ENCODE measurements at regions not wholly inside any gene's neighbourhood (a gene's known extent, or its start where the extent isn't known, plus 50 kb on each side); places are given as distances from the start of the nearest gene placed in this dataset.

DNA sequence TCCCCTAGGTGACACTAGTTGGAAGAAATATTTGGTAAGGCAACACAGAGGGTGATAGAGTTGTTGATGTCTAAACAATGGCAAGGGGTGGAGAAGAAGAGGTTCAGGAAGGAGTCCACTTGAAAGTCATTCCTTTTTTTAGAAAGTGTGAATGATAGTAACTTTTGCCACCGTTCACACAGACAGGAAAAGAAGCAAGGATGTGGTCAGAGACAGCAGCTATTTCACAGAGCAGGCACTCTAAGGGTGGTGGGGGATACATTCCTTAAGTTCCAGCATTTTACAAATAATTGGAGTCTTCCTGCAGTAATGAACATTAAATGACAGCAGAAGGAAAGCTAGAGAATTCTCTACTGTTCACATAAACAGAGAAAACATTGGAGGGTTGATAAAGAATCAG lies 75.4 kb upstream of the ZNF385D start:
- TF ChIP-seq ZC3H10 (CRISPR knock-in tag; IDR thresholded peaks at IDR 0.05): no peak
- no peak for TF ChIP-seq ZFP3 (CRISPR knock-in tag; IDR thresholded peaks at IDR 0.05)
- TF ChIP-seq ZNF8 (CRISPR knock-in tag; IDR thresholded peaks at IDR 0.05): no peak
- TF ChIP-seq ISL1 (CRISPR knock-in tag; IDR thresholded peaks at IDR 0.05): no peak
- no peak for TF ChIP-seq TOX (CRISPR knock-in tag; IDR thresholded peaks at IDR 0.05; ENCODE audit: borderline replicate concordance)
- TF ChIP-seq ARNTL (CRISPR knock-in tag; IDR thresholded peaks at IDR 0.05; ENCODE audit: borderline replicate concordance, low read depth): no peak
- no peak for TF ChIP-seq SNAI2 (CRISPR knock-in tag; IDR thresholded peaks at IDR 0.05)
- TF ChIP-seq, protein P1, sequence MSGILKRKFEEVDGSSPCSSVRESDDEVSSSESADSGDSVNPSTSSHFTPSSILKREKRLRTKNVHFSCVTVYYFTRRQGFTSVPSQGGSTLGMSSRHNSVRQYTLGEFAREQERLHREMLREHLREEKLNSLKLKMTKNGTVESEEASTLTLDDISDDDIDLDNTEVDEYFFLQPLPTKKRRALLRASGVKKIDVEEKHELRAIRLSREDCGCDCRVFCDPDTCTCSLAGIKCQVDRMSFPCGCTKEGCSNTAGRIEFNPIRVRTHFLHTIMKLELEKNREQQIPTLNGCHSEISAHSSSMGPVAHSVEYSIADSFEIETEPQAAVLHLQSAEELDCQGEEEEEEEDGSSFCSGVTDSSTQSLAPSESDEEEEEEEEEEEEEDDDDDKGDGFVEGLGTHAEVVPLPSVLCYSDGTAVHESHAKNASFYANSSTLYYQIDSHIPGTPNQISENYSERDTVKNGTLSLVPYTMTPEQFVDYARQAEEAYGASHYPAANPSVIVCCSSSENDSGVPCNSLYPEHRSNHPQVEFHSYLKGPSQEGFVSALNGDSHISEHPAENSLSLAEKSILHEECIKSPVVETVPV (CRISPR knock-in tag; IDR thresholded peaks at IDR 0.05): no peak
- TF ChIP-seq, protein P2, sequence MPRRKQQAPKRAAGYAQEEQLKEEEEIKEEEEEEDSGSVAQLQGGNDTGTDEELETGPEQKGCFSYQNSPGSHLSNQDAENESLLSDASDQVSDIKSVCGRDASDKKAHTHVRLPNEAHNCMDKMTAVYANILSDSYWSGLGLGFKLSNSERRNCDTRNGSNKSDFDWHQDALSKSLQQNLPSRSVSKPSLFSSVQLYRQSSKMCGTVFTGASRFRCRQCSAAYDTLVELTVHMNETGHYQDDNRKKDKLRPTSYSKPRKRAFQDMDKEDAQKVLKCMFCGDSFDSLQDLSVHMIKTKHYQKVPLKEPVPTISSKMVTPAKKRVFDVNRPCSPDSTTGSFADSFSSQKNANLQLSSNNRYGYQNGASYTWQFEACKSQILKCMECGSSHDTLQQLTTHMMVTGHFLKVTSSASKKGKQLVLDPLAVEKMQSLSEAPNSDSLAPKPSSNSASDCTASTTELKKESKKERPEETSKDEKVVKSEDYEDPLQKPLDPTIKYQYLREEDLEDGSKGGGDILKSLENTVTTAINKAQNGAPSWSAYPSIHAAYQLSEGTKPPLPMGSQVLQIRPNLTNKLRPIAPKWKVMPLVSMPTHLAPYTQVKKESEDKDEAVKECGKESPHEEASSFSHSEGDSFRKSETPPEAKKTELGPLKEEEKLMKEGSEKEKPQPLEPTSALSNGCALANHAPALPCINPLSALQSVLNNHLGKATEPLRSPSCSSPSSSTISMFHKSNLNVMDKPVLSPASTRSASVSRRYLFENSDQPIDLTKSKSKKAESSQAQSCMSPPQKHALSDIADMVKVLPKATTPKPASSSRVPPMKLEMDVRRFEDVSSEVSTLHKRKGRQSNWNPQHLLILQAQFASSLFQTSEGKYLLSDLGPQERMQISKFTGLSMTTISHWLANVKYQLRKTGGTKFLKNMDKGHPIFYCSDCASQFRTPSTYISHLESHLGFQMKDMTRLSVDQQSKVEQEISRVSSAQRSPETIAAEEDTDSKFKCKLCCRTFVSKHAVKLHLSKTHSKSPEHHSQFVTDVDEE (CRISPR knock-in tag; IDR thresholded peaks at IDR 0.05): no peak
- TF ChIP-seq, protein P3, sequence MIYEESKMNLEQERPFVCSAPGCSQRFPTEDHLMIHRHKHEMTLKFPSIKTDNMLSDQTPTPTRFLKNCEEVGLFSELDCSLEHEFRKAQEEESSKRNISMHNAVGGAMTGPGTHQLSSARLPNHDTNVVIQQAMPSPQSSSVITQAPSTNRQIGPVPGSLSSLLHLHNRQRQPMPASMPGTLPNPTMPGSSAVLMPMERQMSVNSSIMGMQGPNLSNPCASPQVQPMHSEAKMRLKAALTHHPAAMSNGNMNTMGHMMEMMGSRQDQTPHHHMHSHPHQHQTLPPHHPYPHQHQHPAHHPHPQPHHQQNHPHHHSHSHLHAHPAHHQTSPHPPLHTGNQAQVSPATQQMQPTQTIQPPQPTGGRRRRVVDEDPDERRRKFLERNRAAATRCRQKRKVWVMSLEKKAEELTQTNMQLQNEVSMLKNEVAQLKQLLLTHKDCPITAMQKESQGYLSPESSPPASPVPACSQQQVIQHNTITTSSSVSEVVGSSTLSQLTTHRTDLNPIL (CRISPR knock-in tag; IDR thresholded peaks at IDR 0.05; ENCODE audit: low read depth): no peak
- TF ChIP-seq TCF4 (CRISPR knock-in tag; IDR thresholded peaks at IDR 0.05; ENCODE audit: borderline replicate concordance): no peak
- TF ChIP-seq GLIS3 (CRISPR knock-in tag; IDR thresholded peaks at IDR 0.05): no peak
- TF ChIP-seq OSR1 (CRISPR knock-in tag; IDR thresholded peaks at IDR 0.05): no peak
- ATAC-seq: no peak

DNA sequence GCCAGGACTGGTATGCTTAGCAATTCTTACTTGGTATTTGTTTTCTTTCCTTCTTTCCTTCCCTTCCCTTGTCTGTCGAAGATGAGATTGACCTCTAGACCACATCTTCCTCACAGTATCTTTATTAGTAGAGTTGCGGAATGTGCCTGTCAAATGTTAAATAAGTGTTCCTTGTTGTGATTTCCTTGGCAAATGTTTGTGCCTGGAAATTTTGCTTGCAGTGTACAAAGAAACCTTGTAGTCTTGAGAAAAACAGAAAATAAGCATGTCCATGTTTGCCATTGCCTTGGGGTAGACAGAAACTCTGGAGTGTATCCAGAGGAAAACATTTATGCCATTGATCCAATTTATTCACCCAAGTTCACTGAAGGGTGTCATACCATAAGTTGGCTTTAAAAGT lies 79.5 kb upstream of the ZNF385D start:
- no peak for ATAC-seq
- TF ChIP-seq TCF4 (CRISPR knock-in tag; IDR thresholded peaks at IDR 0.05; ENCODE audit: borderline replicate concordance) (no peak), ESRRG (CRISPR knock-in tag; IDR thresholded peaks at IDR 0.05) (no peak), ISL1 (CRISPR knock-in tag; IDR thresholded peaks at IDR 0.05) (no peak), ZFP30 (CRISPR knock-in tag; IDR thresholded peaks at IDR 0.05) (no peak), TOX (CRISPR knock-in tag; IDR thresholded peaks at IDR 0.05; ENCODE audit: borderline replicate concordance) (no peak), BACH2 (CRISPR knock-in tag; IDR thresholded peaks at IDR 0.05; ENCODE audit: borderline replicate concordance) (no peak), PPARA (CRISPR knock-in tag; IDR thresholded peaks at IDR 0.05; ENCODE audit: borderline replicate concordance) (no peak), ZC3H10 (CRISPR knock-in tag; IDR thresholded peaks at IDR 0.05) (no peak), ZNF8 (CRISPR knock-in tag; IDR thresholded peaks at IDR 0.05) (no peak), OSR1 (CRISPR knock-in tag; IDR thresholded peaks at IDR 0.05) (no peak), RARB (CRISPR knock-in tag; IDR thresholded peaks at IDR 0.05) (no peak), CSDC2 (CRISPR knock-in tag; IDR thresholded peaks at IDR 0.05) (no peak), SNAI2 (CRISPR knock-in tag; IDR thresholded peaks at IDR 0.05) (no peak)
- TF ChIP-seq, protein P4, sequence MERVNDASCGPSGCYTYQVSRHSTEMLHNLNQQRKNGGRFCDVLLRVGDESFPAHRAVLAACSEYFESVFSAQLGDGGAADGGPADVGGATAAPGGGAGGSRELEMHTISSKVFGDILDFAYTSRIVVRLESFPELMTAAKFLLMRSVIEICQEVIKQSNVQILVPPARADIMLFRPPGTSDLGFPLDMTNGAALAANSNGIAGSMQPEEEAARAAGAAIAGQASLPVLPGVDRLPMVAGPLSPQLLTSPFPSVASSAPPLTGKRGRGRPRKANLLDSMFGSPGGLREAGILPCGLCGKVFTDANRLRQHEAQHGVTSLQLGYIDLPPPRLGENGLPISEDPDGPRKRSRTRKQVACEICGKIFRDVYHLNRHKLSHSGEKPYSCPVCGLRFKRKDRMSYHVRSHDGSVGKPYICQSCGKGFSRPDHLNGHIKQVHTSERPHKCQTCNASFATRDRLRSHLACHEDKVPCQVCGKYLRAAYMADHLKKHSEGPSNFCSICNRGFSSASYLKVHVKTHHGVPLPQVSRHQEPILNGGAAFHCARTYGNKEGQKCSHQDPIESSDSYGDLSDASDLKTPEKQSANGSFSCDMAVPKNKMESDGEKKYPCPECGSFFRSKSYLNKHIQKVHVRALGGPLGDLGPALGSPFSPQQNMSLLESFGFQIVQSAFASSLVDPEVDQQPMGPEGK (CRISPR knock-in tag; IDR thresholded peaks at IDR 0.05; ENCODE audit: borderline replicate concordance): no peak
- TF ChIP-seq, protein P5, sequence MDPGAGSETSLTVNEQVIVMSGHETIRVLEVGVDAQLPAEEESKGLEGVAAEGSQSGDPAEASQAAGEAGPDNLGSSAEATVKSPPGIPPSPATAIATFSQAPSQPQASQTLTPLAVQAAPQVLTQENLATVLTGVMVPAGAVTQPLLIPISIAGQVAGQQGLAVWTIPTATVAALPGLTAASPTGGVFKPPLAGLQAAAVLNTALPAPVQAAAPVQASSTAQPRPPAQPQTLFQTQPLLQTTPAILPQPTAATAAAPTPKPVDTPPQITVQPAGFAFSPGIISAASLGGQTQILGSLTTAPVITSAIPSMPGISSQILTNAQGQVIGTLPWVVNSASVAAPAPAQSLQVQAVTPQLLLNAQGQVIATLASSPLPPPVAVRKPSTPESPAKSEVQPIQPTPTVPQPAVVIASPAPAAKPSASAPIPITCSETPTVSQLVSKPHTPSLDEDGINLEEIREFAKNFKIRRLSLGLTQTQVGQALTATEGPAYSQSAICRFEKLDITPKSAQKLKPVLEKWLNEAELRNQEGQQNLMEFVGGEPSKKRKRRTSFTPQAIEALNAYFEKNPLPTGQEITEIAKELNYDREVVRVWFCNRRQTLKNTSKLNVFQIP (CRISPR knock-in tag; IDR thresholded peaks at IDR 0.05; ENCODE audit: borderline replicate concordance, low read depth): no peak
- TF ChIP-seq, protein P1 (CRISPR knock-in tag; IDR thresholded peaks at IDR 0.05): no peak

Measured in SK-N-SH treated with all-trans-retinoic acid at 6 μM for 48 hours (cell line).